C4-2B (cell line): ENCODE measurements at regions not wholly inside any gene's neighbourhood (a gene's known extent, or its start where the extent isn't known, plus 50 kb on each side); places are given as distances from the start of the nearest gene placed in this dataset.

Experiments
- ZFX ChIP-seq: fragments of 450-650 bp; IDR thresholded peaks from 2 replicates; pipeline ENCODE4 v1.6.1; 2017
- TF ChIP-seq, protein P1 (sequence below): fragments of 450-650 bp; conservative IDR thresholded peaks from 2 replicates; pipeline ENCODE4 v1.5.1; 2017; ENCODE audit warnings: mild to moderate bottlenecking

DNA sequence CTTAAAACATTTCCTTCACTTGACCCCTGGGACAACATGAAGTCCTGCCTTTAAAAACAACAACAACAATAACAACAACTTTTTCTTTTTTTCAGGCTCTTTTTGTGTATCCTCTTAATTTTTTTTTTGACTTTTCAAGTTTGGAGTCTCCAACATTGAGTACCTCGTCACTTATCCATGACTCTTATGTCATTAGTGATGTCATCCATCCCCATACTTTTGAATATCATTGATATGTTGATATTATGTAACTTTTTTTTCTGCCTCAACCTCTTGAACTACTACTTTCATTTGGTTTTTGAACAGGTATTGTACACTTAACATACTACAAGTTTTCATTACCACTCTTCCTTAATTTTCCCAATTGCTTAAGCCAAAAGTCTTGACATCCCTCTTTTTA is 143.0 kb upstream of the ATXN7L3B start:
- TF ChIP-seq, protein P1, sequence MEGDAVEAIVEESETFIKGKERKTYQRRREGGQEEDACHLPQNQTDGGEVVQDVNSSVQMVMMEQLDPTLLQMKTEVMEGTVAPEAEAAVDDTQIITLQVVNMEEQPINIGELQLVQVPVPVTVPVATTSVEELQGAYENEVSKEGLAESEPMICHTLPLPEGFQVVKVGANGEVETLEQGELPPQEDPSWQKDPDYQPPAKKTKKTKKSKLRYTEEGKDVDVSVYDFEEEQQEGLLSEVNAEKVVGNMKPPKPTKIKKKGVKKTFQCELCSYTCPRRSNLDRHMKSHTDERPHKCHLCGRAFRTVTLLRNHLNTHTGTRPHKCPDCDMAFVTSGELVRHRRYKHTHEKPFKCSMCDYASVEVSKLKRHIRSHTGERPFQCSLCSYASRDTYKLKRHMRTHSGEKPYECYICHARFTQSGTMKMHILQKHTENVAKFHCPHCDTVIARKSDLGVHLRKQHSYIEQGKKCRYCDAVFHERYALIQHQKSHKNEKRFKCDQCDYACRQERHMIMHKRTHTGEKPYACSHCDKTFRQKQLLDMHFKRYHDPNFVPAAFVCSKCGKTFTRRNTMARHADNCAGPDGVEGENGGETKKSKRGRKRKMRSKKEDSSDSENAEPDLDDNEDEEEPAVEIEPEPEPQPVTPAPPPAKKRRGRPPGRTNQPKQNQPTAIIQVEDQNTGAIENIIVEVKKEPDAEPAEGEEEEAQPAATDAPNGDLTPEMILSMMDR: no peak
- no peak for TF ChIP-seq ZFX
